A673 (cell line): ENCODE measurements at regions not wholly inside any gene's neighbourhood (a gene's known extent, or its start where the extent isn't known, plus 50 kb on each side); places are given as distances from the start of the nearest gene placed in this dataset.

Experiments
- BruUV-seq: library from RNA; stranded (reverse); fragments of 400-500 nt; replicated peaks from 2 replicates; lab custom pipeline; 2021; lab: Mats Ljungman, UMichigan
- CTCF ChIA-PET: fragments of 300-600 bp; sonication (Branson Sonifier 250); formaldehyde crosslinking; loops from one replicate; lab custom pipeline; 2022; ENCODE audit warnings: antibody characterized with exemption; lab: Charles Lee
- POLR2A ChIA-PET: fragments of 300-600 bp; sonication (Branson Sonifier 250); formaldehyde crosslinking; loops from one replicate; lab custom pipeline; 2022; ENCODE audit warnings: antibody characterized with exemption; ENCODE audit not compliant: low non-redundant PET; lab: Charles Lee
- DNase-seq: peaks from one replicate; pipeline ENCODE4 v3.0.0-alpha.2; 2015; ENCODE audit warnings: low spot score
- H3K27ac ChIP-seq: fragments of 200-600 bp; sonication (generic); 2 replicates; pipeline ENCODE4 v1.5.1; 2016; ENCODE audit warnings: mixed run types, low read depth, mild to moderate bottlenecking, mixed read lengths, antibody characterized with exemption, low read length; ENCODE audit not compliant: poor library complexity, severe bottlenecking
- H3K27me3 ChIP-seq: fragments of 200-600 bp; sonication (generic); replicated peaks from 2 replicates; pipeline ENCODE4 v1.6.1; 2017; ENCODE audit warnings: mixed run types, low read depth, mild to moderate bottlenecking, mixed read lengths, antibody characterized with exemption, low read length; ENCODE audit not compliant: insufficient read depth, poor library complexity
- H3K36me3 ChIP-seq: fragments of 200-600 bp; sonication (generic); 2 replicates; pipeline ENCODE4 v1.6.1; 2016; ENCODE audit warnings: mixed run types, mild to moderate bottlenecking, mixed read lengths, antibody characterized with exemption, low read length; ENCODE audit not compliant: insufficient read depth, poor library complexity, severe bottlenecking
- H3K4me1 ChIP-seq: fragments of 200-600 bp; sonication (generic); 2 replicates; pipeline ENCODE4 v1.6.1; 2017; ENCODE audit warnings: mixed run types, mild to moderate bottlenecking, mixed read lengths, antibody characterized with exemption, low read length; ENCODE audit not compliant: insufficient read depth, poor library complexity, severe bottlenecking
- H3K4me3 ChIP-seq: fragments of 200-600 bp; sonication (generic); 2 replicates; pipeline ENCODE4 v1.5.1; 2016; ENCODE audit warnings: low read depth, mixed run types, mild to moderate bottlenecking, mixed read lengths, low read length; ENCODE audit not compliant: poor library complexity, severe bottlenecking
- H3K9me3 ChIP-seq: fragments of 200-600 bp; sonication (generic); 2 replicates; pipeline ENCODE4 v1.6.1; 2016; ENCODE audit warnings: mixed run types, low read depth, mild to moderate bottlenecking, mixed read lengths, antibody characterized with exemption, low read length; ENCODE audit not compliant: poor library complexity, severe bottlenecking
- CTCF ChIP-seq: fragments of 300-800, 200-600 bp; sonication (generic); conservative IDR thresholded peaks from 2 replicates; pipeline ENCODE4 v1.5.1; 2017; ENCODE audit warnings: low read depth, mild to moderate bottlenecking, antibody characterized with exemption, low read length, moderate library complexity, mixed read lengths
- EZH2 ChIP-seq: fragments of 200-600 bp; sonication (generic); IDR thresholded peaks from 2 replicates; pipeline ENCODE4 v1.6.1; 2017; ENCODE audit warnings: borderline replicate concordance, low read depth, mild to moderate bottlenecking, mixed read lengths, antibody characterized with exemption, low read length; ENCODE audit not compliant: poor library complexity, severe bottlenecking
- intact Hi-C: fragments of 100-400 bp; cut with micrococcal nuclease; formaldehyde crosslinking; loops from one replicate; pipeline ENCODE4 v1.10.0; 2022; ENCODE audit not compliant: unreplicated experiment

DNA sequence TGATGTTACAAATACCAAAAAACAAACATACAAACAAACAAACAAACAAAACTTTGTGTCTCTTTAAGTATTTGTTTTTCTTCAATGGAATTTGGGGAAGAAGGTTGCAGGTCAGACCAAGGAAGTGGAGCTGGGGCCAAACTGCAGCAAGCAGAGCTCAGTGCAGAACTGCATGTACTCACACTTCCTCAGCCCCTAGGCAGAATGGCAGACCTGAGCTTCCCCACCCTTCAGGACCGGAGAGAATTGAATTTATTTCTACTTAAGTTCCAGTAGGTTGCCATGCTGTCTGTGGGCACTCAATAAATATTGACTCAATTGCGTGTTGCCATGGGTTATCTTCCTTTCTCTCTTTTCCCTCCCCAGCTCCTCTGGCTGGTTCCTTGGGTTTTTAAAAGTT lies 173.6 kb downstream of the PTGER3 start:
- no peak overlapping the region for H3K27ac ChIP-seq
- ChIA-PET CTCF (interaction anchor here (0.8 kb wide), 1 partner anchor 9 kb away, joined by 3 read pairs; no protein-coding TSS in a partner anchor), POLR2A (no interaction called here)
- no peaks in the 10 kb centered on the region for H3K4me1 ChIP-seq
- H3K4me3 ChIP-seq: no peak overlapping the region
- no peaks in the 10 kb centered on the region for H3K9me3 ChIP-seq
- no peak for TF ChIP-seq CTCF
- TF ChIP-seq EZH2: no peak
- H3K27me3 ChIP-seq: no peaks in the 10 kb centered on the region
- no peaks in the 10 kb centered on the region for H3K36me3 ChIP-seq
- BruUV-seq: no TSS peak
- intact Hi-C loops: no loop called here
- DNase-seq: no peak

- H3K4me3 ChIP-seq: no peak overlapping the region
- no peaks in the 10 kb centered on the region for H3K27me3 ChIP-seq
- peaks cover 2% of the 10 kb centered on the region for H3K9me3 ChIP-seq
- H3K36me3 ChIP-seq: no peaks in the 10 kb centered on the region
- no peak for DNase-seq
- no peaks in the 10 kb centered on the region for H3K4me1 ChIP-seq
- TF ChIP-seq CTCF (no peak), EZH2 (no peak)
- BruUV-seq: no TSS peak
- ChIA-PET POLR2A (no interaction called here), CTCF (no interaction called here)
- intact Hi-C loops: no loop called here
- H3K27ac ChIP-seq: no peak overlapping the region
These were observed 172.8 kb downstream of the PTGER3 start for GRCh38 chr1:70874818-70875217.

DNA sequence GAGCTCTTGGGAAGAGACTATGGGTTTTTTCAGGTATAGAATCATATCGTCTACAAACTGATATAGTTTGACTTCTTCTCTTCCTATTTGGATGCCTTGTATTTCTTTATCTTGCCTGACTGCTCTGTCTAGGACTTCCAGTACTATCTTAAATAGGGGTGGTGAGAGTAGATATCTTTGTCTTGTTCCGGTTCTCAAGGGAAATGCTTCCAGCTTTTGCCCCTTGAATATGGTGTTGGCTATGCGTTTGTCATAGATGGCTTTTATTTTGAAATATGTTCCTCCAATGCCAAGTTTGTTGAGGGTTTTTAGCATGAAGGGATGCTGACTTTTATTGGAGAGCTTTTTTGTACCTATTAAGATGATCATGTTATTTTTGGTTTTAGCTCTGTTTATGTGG lies 170.3 kb downstream of the PTGER3 start:
- intact Hi-C loops: no loop called here
- POLR2A ChIA-PET: no interaction called here
- Histone ChIP-seq H3K4me3 (no peak overlapping the region), H3K27ac (no peak overlapping the region), H3K27me3 (no peaks in the 10 kb centered on the region), H3K9me3 (peaks cover 5% of the 10 kb centered on the region), H3K4me1 (no peaks in the 10 kb centered on the region), H3K36me3 (peaks cover 6% of the 10 kb centered on the region)
- BruUV-seq: no TSS peak
- DNase-seq: no peak
- CTCF ChIA-PET: interaction anchor here (0.7 kb wide), 1 partner anchor 348 kb away, joined by 3 read pairs; no protein-coding TSS in a partner anchor
- no peak for TF ChIP-seq EZH2
- no peak for TF ChIP-seq CTCF
